ENCODE measurements at regions not wholly inside any gene's neighbourhood (a gene's known extent, or its start where the extent isn't known, plus 50 kb on each side); places are given as distances from the start of the nearest gene placed in this dataset.

- DNase-seq (ENCODE audit: low read depth): no peak
Observed at GRCh38 chr5:165940541-165940940, 2350.9 kb upstream of the WWC1 start.

- no peak for DNase-seq (ENCODE audit: low read depth)
Observed at GRCh38 chr5:165956854-165957253, 2334.6 kb upstream of the WWC1 start.

GRCh38 chr5:165981671-165982070, 2309.8 kb upstream of the WWC1 start:
- DNase-seq (ENCODE audit: low read depth): no peak

GRCh38 chr5:165996201-165996875, 2295.1 kb upstream of the WWC1 start:
- DNase-seq (ENCODE audit: low read depth): no peak

GRCh38 chr5:165999693-166000320, 2291.6 kb upstream of the WWC1 start:
- DNase-seq (ENCODE audit: low read depth): no peak

GRCh38 chr5:166004006-166004405, 2287.4 kb upstream of the WWC1 start:
- no peak for DNase-seq (ENCODE audit: low read depth)

GRCh38 chr5:166013415-166013814, 2278.0 kb upstream of the WWC1 start:
- DNase-seq (ENCODE audit: low read depth): no peak

GRCh38 chr5:166014256-166014655, 2277.2 kb upstream of the WWC1 start:
- DNase-seq (ENCODE audit: low read depth): no peak

- no peak for DNase-seq (ENCODE audit: low read depth)
Observed at GRCh38 chr5:166018716-166019115, 2272.7 kb upstream of the WWC1 start.

- DNase-seq (ENCODE audit: low read depth): no peak
Observed at GRCh38 chr5:166022065-166022464, 2269.4 kb upstream of the WWC1 start.

- DNase-seq (ENCODE audit: low read depth): no peak
Observed at GRCh38 chr5:166024970-166025369, 2266.5 kb upstream of the WWC1 start.

- DNase-seq (ENCODE audit: low read depth): no peak
Observed at GRCh38 chr5:166027582-166027981, 2263.9 kb upstream of the WWC1 start.

- DNase-seq (ENCODE audit: low read depth): no peak
Observed at GRCh38 chr5:166031926-166032325, 2259.5 kb upstream of the WWC1 start.

- no peak for DNase-seq (ENCODE audit: low read depth)
Observed at GRCh38 chr5:166032601-166033000, 2258.8 kb upstream of the WWC1 start.

GRCh38 chr5:166045961-166046360, 2245.5 kb upstream of the WWC1 start:
- no peak for DNase-seq (ENCODE audit: low read depth)

GRCh38 chr5:166046956-166047355, 2244.5 kb upstream of the WWC1 start:
- DNase-seq (ENCODE audit: low read depth): no peak

GRCh38 chr5:166050531-166050930, 2240.9 kb upstream of the WWC1 start:
- no peak for DNase-seq (ENCODE audit: low read depth)

- no peak for DNase-seq (ENCODE audit: low read depth)
Observed at GRCh38 chr5:166058660-166059059, 2232.8 kb upstream of the WWC1 start.

- no peak for DNase-seq (ENCODE audit: low read depth)
Observed at GRCh38 chr5:166062094-166062493, 2229.4 kb upstream of the WWC1 start.

- DNase-seq (ENCODE audit: low read depth): no peak
Observed at GRCh38 chr5:166062719-166063118, 2228.7 kb upstream of the WWC1 start.

- no peak for DNase-seq (ENCODE audit: low read depth)
Observed at GRCh38 chr5:166063261-166063660, 2228.2 kb upstream of the WWC1 start.

GRCh38 chr5:166068547-166069335, 2222.7 kb upstream of the WWC1 start:
- no peak for DNase-seq (ENCODE audit: low read depth)

- no peak for DNase-seq (ENCODE audit: low read depth)
Observed at GRCh38 chr5:166073901-166074581, 2217.4 kb upstream of the WWC1 start.

Data from stimulated activated CD8-positive, alpha-beta memory T cell treated with anti-CD3 and anti-CD28 coated beads, Interleukin-15, amount 100 ng/mL, for 1 hour (primary cell).